ENCODE measurements at regions not wholly inside any gene's neighbourhood (a gene's known extent, or its start where the extent isn't known, plus 50 kb on each side); places are given as distances from the start of the nearest gene placed in this dataset.
A peak's percentile ranks its signal among the peaks of the same experiment; 100 is the strongest.

- Histone ChIP-seq H3K4me3 (ENCODE audit: low read depth, low read length) (no peak overlapping the region), H3K27ac (no peak overlapping the region), H3K36me3 (replicated peaks) (no peaks in the 10 kb centered on the region), H3K27me3 (replicated peaks) (no peaks in the 10 kb centered on the region)
- no peak for TF ChIP-seq CTCF (IDR thresholded peaks at IDR 0.05; ENCODE audit: low read depth, low read length, missing control alignments)
- no peak for DNase-seq
- in situ Hi-C loops (cut with HindIII; ENCODE audit: low pct_ligation_motif_present, low sequenced_read_pairs), result no loop called here
Observed at GRCh38 chr2:118437501-118437900, 349.2 kb downstream of the INSIG2 start.

GRCh38 chr2:118431997-118432396, 343.7 kb downstream of the INSIG2 start:
- no peaks in the 10 kb centered on the region for H3K27me3 ChIP-seq (replicated peaks)
- in situ Hi-C loops (cut with HindIII; ENCODE audit: low pct_ligation_motif_present, low sequenced_read_pairs), result no loop called here
- DNase-seq, result no peak
- no peaks in the 10 kb centered on the region for H3K36me3 ChIP-seq (replicated peaks)
- H3K27ac ChIP-seq, result no peak overlapping the region
- no peak overlapping the region for H3K4me3 ChIP-seq (ENCODE audit: low read depth, low read length)
- TF ChIP-seq CTCF (IDR thresholded peaks at IDR 0.05; ENCODE audit: low read depth, low read length, missing control alignments), result no peak

- TF ChIP-seq CTCF (IDR thresholded peaks at IDR 0.05; ENCODE audit: low read depth, low read length, missing control alignments), result no peak
- in situ Hi-C loops (cut with HindIII; ENCODE audit: low pct_ligation_motif_present, low sequenced_read_pairs), result no loop called here
- no peak for DNase-seq
- Histone ChIP-seq H3K27ac (no peak overlapping the region), H3K4me3 (ENCODE audit: low read depth, low read length) (no peak overlapping the region), H3K36me3 (replicated peaks) (no peaks in the 10 kb centered on the region), H3K27me3 (replicated peaks) (no peaks in the 10 kb centered on the region)
Observed at GRCh38 chr2:118431586-118431985, 343.3 kb downstream of the INSIG2 start.

GRCh38 chr2:118431165-118431517, 342.9 kb downstream of the INSIG2 start:
- TF ChIP-seq CTCF (IDR thresholded peaks at IDR 0.05; ENCODE audit: low read depth, low read length, missing control alignments), result no peak
- in situ Hi-C loops (cut with HindIII; ENCODE audit: low pct_ligation_motif_present, low sequenced_read_pairs), result no loop called here
- Histone ChIP-seq H3K36me3 (replicated peaks) (no peaks in the 10 kb centered on the region), H3K27me3 (replicated peaks) (no peaks in the 10 kb centered on the region), H3K27ac (no peak overlapping the region), H3K4me3 (ENCODE audit: low read depth, low read length) (no peak overlapping the region)
- no peak for DNase-seq

GRCh38 chr2:118430510-118431164, 342.4 kb downstream of the INSIG2 start:
- no peak overlapping the region for H3K27ac ChIP-seq
- no peak for TF ChIP-seq CTCF (IDR thresholded peaks at IDR 0.05; ENCODE audit: low read depth, low read length, missing control alignments)

GRCh38 chr2:118425191-118425590, 336.9 kb downstream of the INSIG2 start:
- no peak for TF ChIP-seq CTCF (IDR thresholded peaks at IDR 0.05; ENCODE audit: low read depth, low read length, missing control alignments)
- H3K27me3 ChIP-seq (replicated peaks), result no peaks in the 10 kb centered on the region
- H3K27ac ChIP-seq, result no peak overlapping the region
- in situ Hi-C loops (cut with HindIII; ENCODE audit: low pct_ligation_motif_present, low sequenced_read_pairs), result no loop called here
- DNase-seq, result no peak
- no peaks in the 10 kb centered on the region for H3K36me3 ChIP-seq (replicated peaks)
- H3K4me3 ChIP-seq (ENCODE audit: low read depth, low read length), result no peak overlapping the region

More at GRCh38 chr2:118430510-118431164, 342.4 kb downstream of the INSIG2 start:
- H3K27me3 ChIP-seq (replicated peaks), result no peaks in the 10 kb centered on the region
- peak; percentile 25 for DNase-seq
- H3K4me3 ChIP-seq (ENCODE audit: low read depth, low read length), result no peak overlapping the region
- H3K36me3 ChIP-seq (replicated peaks), result no peaks in the 10 kb centered on the region
- in situ Hi-C loops (cut with HindIII; ENCODE audit: low pct_ligation_motif_present, low sequenced_read_pairs), result no loop called here
